B cell (primary cell): ENCODE measurements at regions not wholly inside any gene's neighbourhood (a gene's known extent, or its start where the extent isn't known, plus 50 kb on each side); places are given as distances from the start of the nearest gene placed in this dataset.

Source experiments
- ATAC-seq: fragments of 200-7000 bp; cut with Tn5 transposase; one replicate; pipeline ENCODE4 v1.10.0; 2021; ENCODE audit warnings: low read depth, mild to moderate bottlenecking, moderate number of reproducible peaks, moderate library complexity
- CTCF ChIA-PET: fragments of 350-600 bp; sonication (Branson Sonifier 250); formaldehyde crosslinking; loops from one replicate; lab custom pipeline; 2021; ENCODE audit warnings: antibody characterized with exemption, inconsistent platforms; lab: Charles Lee
- POLR2A ChIA-PET: fragments of 350-600 bp; sonication (Branson Sonifier 250); formaldehyde crosslinking; loops from one replicate; lab custom pipeline; 2021; ENCODE audit warnings: antibody characterized with exemption; lab: Charles Lee
- DNase-seq: peaks from one replicate; pipeline ENCODE4 v3.0.0; 2013
- H2AFZ ChIP-seq: 2 replicates; pipeline ENCODE4 v1.6.1; 2012; ENCODE audit warnings: mild to moderate bottlenecking, low read depth, low read length; ENCODE audit not compliant: insufficient read depth, poor library complexity, severe bottlenecking
- H3K27ac ChIP-seq, 2 donors: 1 replicate in 1 of 2; 2 replicates in 1 of 2; pipeline ENCODE4 v1.5.1; 2012 to 2013; ENCODE audit warnings: low read length in 2 of 2, mild to moderate bottlenecking in 2 of 2, moderate library complexity in 1 of 2
- H3K27me3 ChIP-seq, 4 experiments: fragments of 200-600 bp in 1 of 4; sonication (generic) in 1 of 4; replicated peaks in 1 of 4; 1 replicate in 2 of 4; 2 replicates in 2 of 4; pipeline versions ENCODE4 v1.6.1 to v1.7.0; 2013 to 2016; ENCODE audit warnings: low read length in 3 of 4, mild to moderate bottlenecking in 2 of 4, mixed read lengths in 1 of 4, moderate library complexity in 1 of 4; ENCODE audit not compliant: insufficient read depth in 4 of 4, control insufficient read depth in 3 of 4; ENCODE audit errors: control extremely low read depth in 1 of 4
- H3K36me3 ChIP-seq, 2 experiments: replicated peaks in 1 of 2; 1 replicate in 1 of 2; 2 replicates in 1 of 2; pipeline versions ENCODE4 v1.6.1 to v1.7.1; 2013; ENCODE audit warnings: low read length in 1 of 2; ENCODE audit not compliant: insufficient read depth in 2 of 2, control insufficient read depth in 1 of 2; ENCODE audit errors: control extremely low read depth in 1 of 2, extremely low read depth in 1 of 2
- H3K4me1 ChIP-seq, 2 donors: fragments of 200-600 bp in 1 of 2; sonication (generic) in 1 of 2; 1 replicate in 1 of 2; 2 replicates in 1 of 2; pipeline versions ENCODE4 v1.5.1 to v1.6.1; 2013 to 2017; ENCODE audit warnings: low read length in 2 of 2; ENCODE audit not compliant: control insufficient read depth in 2 of 2, insufficient read depth in 2 of 2
- H3K4me2 ChIP-seq: replicated peaks from 2 replicates; pipeline ENCODE3; 2012; ENCODE audit warnings: mild to moderate bottlenecking, low read depth, low read length; ENCODE audit not compliant: poor library complexity, severe bottlenecking
- H3K4me3 ChIP-seq, 5 experiments: fragments of 200-600 bp in 1 of 5; sonication (generic) in 1 of 5; 1 replicate in 3 of 5; 2 replicates in 2 of 5; pipeline versions ENCODE4 v1.5.1 to v1.7.0; 2011 to 2016; ENCODE audit warnings: low read length in 4 of 5, mild to moderate bottlenecking in 4 of 5, low read depth in 2 of 5, control low read depth in 1 of 5, moderate library complexity in 1 of 5; ENCODE audit not compliant: insufficient read depth in 1 of 5; ENCODE audit errors: control extremely low read depth in 1 of 5, extremely low read depth in 1 of 5
- H3K79me2 ChIP-seq: fragments of 200-600 bp; sonication (generic); one replicate; pipeline ENCODE4 v1.6.0; 2016; ENCODE audit warnings: low read length; ENCODE audit not compliant: control insufficient read depth, insufficient read depth
- H3K9ac ChIP-seq: fragments of 200-600 bp; sonication (generic); 2 replicates; pipeline ENCODE4 v1.6.1; 2017; ENCODE audit warnings: mild to moderate bottlenecking, low read length, moderate library complexity
- H3K9me3 ChIP-seq, 3 donors: one replicate each; pipeline versions ENCODE4 v1.6.1 to v1.7.1; 2013; ENCODE audit warnings: low read length in 2 of 3; ENCODE audit not compliant: control insufficient read depth in 2 of 3, insufficient read depth in 1 of 3; ENCODE audit errors: control extremely low read depth in 1 of 3
- H4K20me1 ChIP-seq: 2 replicates; pipeline ENCODE4 v1.6.0; 2012; ENCODE audit warnings: mild to moderate bottlenecking, low read length; ENCODE audit not compliant: insufficient read depth, control insufficient read depth, poor library complexity, severe bottlenecking
- H3K27ac Mint-ChIP-seq: one replicate; pipeline ENCODE4 v1.8.0; 2021; ENCODE audit warnings: mixed read lengths
- H3K27me3 Mint-ChIP-seq: one replicate; pipeline ENCODE4 v1.8.0; 2021; ENCODE audit warnings: mixed read lengths
- H3K4me1 Mint-ChIP-seq: one replicate; pipeline ENCODE4 v1.8.0; 2021; ENCODE audit warnings: mixed read lengths
- H3K4me3 Mint-ChIP-seq: one replicate; pipeline ENCODE4 v1.8.0; 2021; ENCODE audit warnings: mixed read lengths
- H3K9me3 Mint-ChIP-seq: one replicate; pipeline ENCODE4 v1.8.0; 2022; ENCODE audit warnings: mixed read lengths; ENCODE audit not compliant: insufficient read depth
- CTCF ChIP-seq: fragments of 200-600 bp; IDR thresholded peaks from one replicate; pipeline ENCODE4 v1.8.0; 2022; ENCODE audit warnings: antibody characterized with exemption, mild to moderate bottlenecking
- EZH2 ChIP-seq: IDR thresholded peaks from 2 replicates; pipeline ENCODE4 v1.6.1; 2012; ENCODE audit warnings: borderline replicate concordance, low read depth, mild to moderate bottlenecking, moderate library complexity, low read length; ENCODE audit not compliant: insufficient read depth, poor library complexity, severe bottlenecking
- whole genome bisulfite sequencing: methylation state at CpG from one replicate; pipeline ENCODE4 v1.1.5; 2013; ENCODE audit warnings: missing lambda C conversion rate; ENCODE audit not compliant: insufficient coverage; 5-methylcytosine and 5-hydroxymethylcytosine counted together
- intact Hi-C: fragments of 100-400 bp; cut with micrococcal nuclease; formaldehyde crosslinking; loops from one replicate; pipeline ENCODE4 v1.10.0; 2022

- H3K4me1 ChIP-seq: no peaks in the 10 kb centered on the region
- TF ChIP-seq EZH2 (no peak), CTCF (no peak)
- H3K9me3 ChIP-seq: peaks cover 0 to 9% (median 0%) of the 10 kb centered on the region in 3 donors
- no peak for DNase-seq
- Mint-ChIP-seq H3K4me1 (no peaks in the 10 kb centered on the region), H3K27me3 (no peaks in the 10 kb centered on the region), H3K27ac (no peak overlapping the region), H3K4me3 (no peak overlapping the region), H3K9me3 (peaks cover 4% of the 10 kb centered on the region)
- H3K9ac ChIP-seq: no peak overlapping the region
- H3K4me2 ChIP-seq: no peak overlapping the region
- 9% methylated on average over 2 of the region's 2 CpGs for WGBS
- ATAC-seq: no peak
- no peaks in the 10 kb centered on the region for H3K27me3 ChIP-seq
- H2AFZ ChIP-seq: no peak overlapping the region
- H3K36me3 ChIP-seq: no peaks in the 10 kb centered on the region
- no peak overlapping the region for H3K4me3 ChIP-seq
- intact Hi-C loops: no loop called here
- ChIA-PET CTCF (no interaction called here), POLR2A (no interaction called here)
- no peak overlapping the region for H3K27ac ChIP-seq
- no peaks in the 10 kb centered on the region for H3K79me2 ChIP-seq
- H4K20me1 ChIP-seq: no peaks in the 10 kb centered on the region
Observed at GRCh38 chr3:135329479-135329878, 534.4 kb downstream of the EPHB1 start.

GRCh38 chr3:135337192-135337591 is 542.1 kb downstream of the EPHB1 start:
- Mint-ChIP-seq H3K4me1 (no peaks in the 10 kb centered on the region), H3K4me3 (no peak overlapping the region), H3K9me3 (no peaks in the 10 kb centered on the region), H3K27ac (no peak overlapping the region), H3K27me3 (peaks cover 12% of the 10 kb centered on the region)
- Histone ChIP-seq H3K9me3 (peaks cover 0 to 4% (median 0%) of the 10 kb centered on the region in 3 donors), H3K27ac (no peak overlapping the region), H3K36me3 (no peaks in the 10 kb centered on the region), H3K27me3 (peaks cover 0 to 2% (median 0%) of the 10 kb centered on the region in 4 experiments), H2AFZ (no peak overlapping the region), H4K20me1 (no peaks in the 10 kb centered on the region), H3K4me3 (no peak overlapping the region), H3K4me2 (no peak overlapping the region), H3K79me2 (no peaks in the 10 kb centered on the region), H3K9ac (no peak overlapping the region), H3K4me1 (no peaks in the 10 kb centered on the region)
- POLR2A ChIA-PET: no interaction called here
- WGBS: 80% methylated on average over 1 of the region's 1 CpG
- TF ChIP-seq CTCF: no peak
- TF ChIP-seq EZH2: no peak
- CTCF ChIA-PET: no interaction called here
- intact Hi-C loops: no loop called here
- no peak for ATAC-seq
- DNase-seq: no peak
